Skeletal muscle cell (primary cell): ENCODE measurements at regions not wholly inside any gene's neighbourhood (a gene's known extent, or its start where the extent isn't known, plus 50 kb on each side); places are given as distances from the start of the nearest gene placed in this dataset.
"Not testable (repeated sequence)": the region's sequence is repeated elsewhere in the genome, so short reads cannot be mapped to it uniquely, and the experiment has no call there.

Source experiments
- DNase-seq: peaks from one replicate; pipeline ENCODE4 v3.0.0-alpha.2; 2010; ENCODE audit warnings: low read depth
- H3K4me3 ChIP-seq: 2 replicates; pipeline ENCODE4 v1.5.1; 2011; ENCODE audit warnings: low read depth, mild to moderate bottlenecking, control low read depth, low read length, moderate library complexity

- DNase-seq, result no peak
- no peak overlapping the region for H3K4me3 ChIP-seq
These were observed 142.0 kb upstream of the LAMA2 start for GRCh38 chr6:128740951-128741350.

- no peak for DNase-seq
- H3K4me3 ChIP-seq, result no peak overlapping the region
These were observed 143.8 kb upstream of the LAMA2 start for GRCh38 chr6:128739112-128739511.

GRCh38 chr6:128738112-128738511 lies 144.8 kb upstream of the LAMA2 start:
- DNase-seq, result no peak
- no peak overlapping the region for H3K4me3 ChIP-seq

GRCh38 chr6:128736780-128737179 lies 146.2 kb upstream of the LAMA2 start:
- no peak for DNase-seq
- no peak overlapping the region for H3K4me3 ChIP-seq

- peak; percentile 15 for DNase-seq
- no peak overlapping the region for H3K4me3 ChIP-seq
These were observed 151.4 kb upstream of the LAMA2 start for GRCh38 chr6:128731249-128732165.

- no peak overlapping the region for H3K4me3 ChIP-seq
- DNase-seq, result no peak
These were observed 155.4 kb upstream of the LAMA2 start for GRCh38 chr6:128727500-128727899.

GRCh38 chr6:128725271-128726233 lies 157.4 kb upstream of the LAMA2 start:
- H3K4me3 ChIP-seq, result no peak overlapping the region
- DNase-seq, result peak; percentile 10

- H3K4me3 ChIP-seq, result no peak overlapping the region
- DNase-seq, result no peak
These were observed 158.2 kb upstream of the LAMA2 start for GRCh38 chr6:128724738-128725137.

- DNase-seq, result peak; percentile 31
- no peak overlapping the region for H3K4me3 ChIP-seq
These were observed 159.3 kb upstream of the LAMA2 start for GRCh38 chr6:128723667-128724066.

- no peak overlapping the region for H3K4me3 ChIP-seq
- DNase-seq, result no peak
These were observed 162.0 kb upstream of the LAMA2 start for GRCh38 chr6:128720891-128721290.

- H3K4me3 ChIP-seq, result no peak overlapping the region
- no peak for DNase-seq
These were observed 163.2 kb upstream of the LAMA2 start for GRCh38 chr6:128719786-128720185.

- peak; percentile 18 for DNase-seq
- H3K4me3 ChIP-seq, result no peak overlapping the region
These were observed 169.5 kb upstream of the LAMA2 start for GRCh38 chr6:128713461-128713860.

- no peak overlapping the region for H3K4me3 ChIP-seq
- no peak for DNase-seq
These were observed 170.0 kb upstream of the LAMA2 start for GRCh38 chr6:128712898-128713297.

- H3K4me3 ChIP-seq, result no peak overlapping the region
- DNase-seq, result no peak
These were observed 171.8 kb upstream of the LAMA2 start for GRCh38 chr6:128711149-128711548.

- no peak overlapping the region for H3K4me3 ChIP-seq
- peak; percentile 13 for DNase-seq
These were observed 172.6 kb upstream of the LAMA2 start for GRCh38 chr6:128710315-128710714.

GRCh38 chr6:128704601-128705000 lies 178.3 kb upstream of the LAMA2 start:
- H3K4me3 ChIP-seq, result no peak overlapping the region
- DNase-seq, result no peak

GRCh38 chr6:128703794-128704193 lies 179.1 kb upstream of the LAMA2 start:
- not testable (repeated sequence) for H3K4me3 ChIP-seq, DNase-seq

- H3K4me3 ChIP-seq, result no peak overlapping the region
- DNase-seq, result peak; percentile 30
These were observed 176.6 kb upstream of the PTPRK start for GRCh38 chr6:128696691-128697689.
